BJ (cell line): ENCODE measurements at regions not wholly inside any gene's neighbourhood (a gene's known extent, or its start where the extent isn't known, plus 50 kb on each side); places are given as distances from the start of the nearest gene placed in this dataset.

ENCODE experiments used
- CTCF ChIA-PET: fragments of 350-600 bp; formaldehyde crosslinking; extraction: SDS; loops from one replicate; lab custom pipeline; 2021; ENCODE audit warnings: antibody characterized with exemption, inconsistent platforms; lab: Yijun Ruan, JAX
- POLR2A ChIA-PET: fragments of 300-600 bp; sonication (Branson Sonifier 250); formaldehyde crosslinking; extraction: SDS; loops from one replicate; lab custom pipeline; 2021; ENCODE audit warnings: antibody characterized with exemption; lab: Charles Lee
- DNase-seq: peaks from one replicate; pipeline ENCODE4 v3.0.0-alpha.2; 2011; ENCODE audit warnings: low read depth
- H3K27me3 ChIP-seq: 2 replicates; pipeline ENCODE4 v1.6.0; 2011; ENCODE audit warnings: low read length; ENCODE audit not compliant: control insufficient read depth, insufficient read depth
- H3K36me3 ChIP-seq: 2 replicates; pipeline ENCODE4 v1.5.1; 2011; ENCODE audit warnings: low read length; ENCODE audit not compliant: control insufficient read depth, insufficient read depth
- H3K4me3 ChIP-seq: 2 replicates; pipeline ENCODE4 v1.5.1; 2011; ENCODE audit warnings: low read depth, mild to moderate bottlenecking, control low read depth, low read length
- CTCF ChIP-seq: IDR thresholded peaks from 2 replicates; pipeline ENCODE4 v1.5.1; 2011; ENCODE audit warnings: low read depth, mild to moderate bottlenecking, control low read depth, inconsistent platforms, low read length, moderate library complexity; ENCODE audit not compliant: insufficient read depth

GRCh38 chr9:86713970-86714369 lies 233.3 kb downstream of the GAS1 start:
- no peak overlapping the region for H3K4me3 ChIP-seq
- DNase-seq, result no peak
- POLR2A ChIA-PET, result no interaction called here
- TF ChIP-seq CTCF, result no peak
- no peaks in the 10 kb centered on the region for H3K27me3 ChIP-seq
- CTCF ChIA-PET, result interaction anchor here (1.3 kb wide), 1 partner anchor 14 kb away, joined by 5 read pairs; no protein-coding TSS in a partner anchor
- H3K36me3 ChIP-seq, result no peaks in the 10 kb centered on the region

DNA sequence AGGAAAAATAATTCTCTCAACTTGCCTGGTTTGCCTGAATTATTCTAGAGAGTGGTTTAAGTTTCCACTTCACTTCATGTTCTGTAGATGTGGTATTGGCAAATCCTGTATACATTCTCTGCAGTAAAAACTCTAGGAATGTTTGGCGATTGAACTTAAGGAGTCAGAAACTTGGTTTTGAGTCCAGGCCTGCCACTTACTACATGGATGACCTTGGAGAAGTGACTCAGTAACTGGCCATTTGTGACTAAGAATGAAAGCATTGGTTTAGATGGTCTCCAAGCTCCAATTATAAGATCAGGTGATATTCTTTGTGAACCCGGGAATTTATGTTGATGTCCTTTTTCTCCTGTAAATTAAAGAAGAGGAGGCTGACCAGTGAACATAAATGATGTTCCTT lies 233.8 kb downstream of the GAS1 start:
- no peak for DNase-seq
- no peak for TF ChIP-seq CTCF
- H3K4me3 ChIP-seq, result no peak overlapping the region
- H3K36me3 ChIP-seq, result no peaks in the 10 kb centered on the region
- ChIA-PET CTCF (interaction anchor here (1.3 kb wide), 1 partner anchor 13 kb away, joined by 5 read pairs; no protein-coding TSS in a partner anchor), POLR2A (no interaction called here)
- no peaks in the 10 kb centered on the region for H3K27me3 ChIP-seq

DNA sequence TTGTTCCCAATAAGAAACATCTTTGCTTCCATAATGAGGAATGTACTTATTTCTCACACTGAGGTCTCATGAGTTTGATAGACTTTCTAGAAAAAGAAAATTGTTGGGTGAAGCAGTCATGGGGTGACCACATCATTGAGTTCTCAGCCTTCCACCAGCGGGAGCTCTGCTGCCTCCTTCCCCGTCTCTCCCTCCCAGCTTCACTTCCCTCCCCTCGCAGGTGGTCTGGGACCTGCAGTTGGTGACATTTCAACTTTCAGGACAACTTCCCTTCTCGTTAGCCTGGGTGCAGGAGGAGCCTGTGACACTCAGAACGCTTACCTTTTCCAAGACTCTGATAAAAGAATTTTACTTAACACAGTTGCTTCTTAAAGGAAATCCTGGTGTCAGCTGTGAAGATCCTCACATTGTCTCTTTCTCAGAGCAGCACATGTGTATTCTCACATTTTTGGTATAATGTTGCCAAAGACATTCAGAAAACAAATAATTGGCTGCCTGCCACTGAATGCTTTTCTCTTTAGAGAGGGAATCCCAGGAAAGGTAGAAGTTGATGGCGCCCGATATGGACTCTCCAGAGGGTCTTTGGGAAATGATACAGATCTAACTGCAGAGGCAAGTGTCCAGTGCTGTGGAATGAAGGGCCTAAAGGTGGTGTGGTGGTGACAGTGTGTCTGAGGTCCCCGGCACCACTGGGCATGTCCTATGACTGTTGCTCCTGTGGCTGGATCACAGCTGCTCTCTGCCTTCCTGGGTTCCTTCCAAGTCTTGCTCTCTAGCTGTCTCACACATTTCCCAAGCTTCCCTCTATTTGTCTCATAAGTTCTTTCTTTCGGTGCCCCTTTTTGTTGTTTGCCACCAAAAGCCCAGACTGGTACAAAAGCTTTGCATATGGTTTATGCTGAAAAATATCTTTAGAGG lies 238.1 kb downstream of the GAS1 start:
- ChIA-PET CTCF (interaction anchor here (0.6 to 0.9 kb wide), 3 partner anchors 8 to 230 kb away, joined by 3 to 7 read pairs (median 3); no protein-coding TSS in a partner anchor), POLR2A (no interaction called here)
- no peak for DNase-seq
- no peaks in the 10 kb centered on the region for H3K27me3 ChIP-seq
- H3K4me3 ChIP-seq, result no peak overlapping the region
- no peak for TF ChIP-seq CTCF
- no peaks in the 10 kb centered on the region for H3K36me3 ChIP-seq

DNA sequence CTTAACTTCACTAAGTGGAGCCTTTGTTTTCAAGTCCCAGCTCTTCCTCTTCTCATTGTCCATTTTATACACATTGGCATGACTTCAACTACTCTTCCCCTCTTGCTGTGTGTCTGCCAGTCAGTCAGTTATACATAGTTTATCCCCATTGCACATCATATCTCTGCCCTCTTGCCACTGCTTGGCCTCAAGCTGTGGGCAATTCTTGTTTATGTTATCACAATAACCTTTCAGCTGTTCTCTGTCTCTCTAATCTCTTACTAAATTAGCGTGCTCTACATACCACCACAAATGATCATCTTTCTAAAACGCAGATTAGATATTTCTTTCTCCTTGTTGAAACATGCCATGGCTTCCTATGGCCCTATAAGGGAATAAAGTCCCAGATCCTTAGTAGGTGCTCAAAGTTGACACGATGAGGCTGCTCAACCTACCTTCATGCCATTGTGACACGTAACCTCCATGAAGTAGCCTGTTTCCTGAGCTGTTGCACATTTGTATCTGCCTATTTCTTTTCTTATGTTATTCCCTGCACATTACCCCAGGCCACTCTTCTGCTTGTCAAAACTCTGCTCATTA lies 239.3 kb downstream of the GAS1 start:
- Histone ChIP-seq H3K4me3 (no peak overlapping the region), H3K36me3 (no peaks in the 10 kb centered on the region), H3K27me3 (no peaks in the 10 kb centered on the region)
- CTCF ChIA-PET, result interaction anchor here (0.6 to 1.1 kb wide), 2 partner anchors 16 to 299 kb away, joined by 3 read pairs; no protein-coding TSS in a partner anchor
- no peak for DNase-seq
- TF ChIP-seq CTCF, result no peak
- POLR2A ChIA-PET, result no interaction called here

- Histone ChIP-seq H3K27me3 (no peaks in the 10 kb centered on the region), H3K4me3 (no peak overlapping the region), H3K36me3 (no peaks in the 10 kb centered on the region)
- POLR2A ChIA-PET, result no interaction called here
- CTCF ChIA-PET, result no interaction called here
- TF ChIP-seq CTCF, result no peak
- no peak for DNase-seq
Measured at GRCh38 chr9:86706391-86706790, 240.9 kb downstream of the GAS1 start.
